Endodermal cell (in vitro differentiated cells): ENCODE measurements at regions not wholly inside any gene's neighbourhood (a gene's known extent, or its start where the extent isn't known, plus 50 kb on each side); places are given as distances from the start of the nearest gene placed in this dataset.

ENCODE experiments used
- DNase-seq: peaks from one replicate; pipeline ENCODE4 v3.0.0-alpha.2; 2017
- H3K27ac ChIP-seq: 2 replicates; pipeline ENCODE4 v1.5.1; 2013; ENCODE audit warnings: mild to moderate bottlenecking, low read depth, low read length, moderate library complexity
- H3K27me3 ChIP-seq: 2 replicates; pipeline ENCODE4 v1.6.1; 2013; ENCODE audit warnings: mild to moderate bottlenecking, low read length, moderate library complexity; ENCODE audit not compliant: insufficient read depth, control insufficient read depth, poor library complexity, severe bottlenecking
- H3K36me3 ChIP-seq: 2 replicates; pipeline ENCODE4 v1.7.0; 2013; ENCODE audit warnings: mild to moderate bottlenecking, low read length, moderate library complexity; ENCODE audit not compliant: control insufficient read depth, insufficient read depth
- H3K4me1 ChIP-seq: one replicate; pipeline ENCODE4 v1.7.0; 2013; ENCODE audit warnings: low read length; ENCODE audit not compliant: control insufficient read depth, insufficient read depth
- H3K4me3 ChIP-seq: 2 replicates; pipeline ENCODE4 v1.5.1; 2013; ENCODE audit warnings: mild to moderate bottlenecking, low read length, moderate library complexity
- H3K9ac ChIP-seq: 2 replicates; pipeline ENCODE4 v1.6.1; 2013; ENCODE audit warnings: mild to moderate bottlenecking, low read length, moderate library complexity; ENCODE audit not compliant: poor library complexity, severe bottlenecking; ENCODE audit errors: extremely low read depth
- H3K9me3 ChIP-seq: 2 replicates; pipeline ENCODE4 v1.6.1; 2013; ENCODE audit warnings: mild to moderate bottlenecking, low read length, moderate library complexity; ENCODE audit not compliant: control insufficient read depth
- H3K27ac Mint-ChIP-seq: 2 replicates; pipeline ENCODE4 v1.8.0; 2020; ENCODE audit warnings: mixed read lengths
- H3K27me3 Mint-ChIP-seq: 2 replicates; pipeline ENCODE4 v1.8.0; 2021; ENCODE audit warnings: mild to moderate bottlenecking, mixed read lengths; ENCODE audit not compliant: insufficient read depth
- H3K36me3 Mint-ChIP-seq: 2 replicates; pipeline ENCODE4 v1.8.0; 2020; ENCODE audit warnings: low read depth, mixed read lengths
- H3K4me1 Mint-ChIP-seq: 2 replicates; pipeline ENCODE4 v1.8.0; 2020; ENCODE audit warnings: mixed read lengths
- H3K4me3 Mint-ChIP-seq: 2 replicates; pipeline ENCODE4 v1.8.0; 2020; ENCODE audit warnings: mild to moderate bottlenecking, moderate library complexity, mixed read lengths
- H3K9me3 Mint-ChIP-seq: 2 replicates; pipeline ENCODE4 v1.8.0; 2020; ENCODE audit warnings: mild to moderate bottlenecking, mixed read lengths
- WGBS, 2 experiments: methylation state at CpG; one replicate each; pipeline versions ENCODE4 v1.1.5 to v1.1.7; 2013; ENCODE audit warnings: missing lambda C conversion rate in 2 of 2, mixed read lengths in 1 of 2; ENCODE audit not compliant: insufficient coverage in 1 of 2, insufficient read length in 1 of 2; 5-methylcytosine and 5-hydroxymethylcytosine counted together
- TF ChIP-seq, protein P1 (sequence below): fragments of 200-600 bp; sonication (generic); conservative IDR thresholded peaks from 2 replicates; pipeline ENCODE4 v1.5.0; 2021; ENCODE audit warnings: antibody characterized with exemption, mild to moderate bottlenecking

- Histone ChIP-seq H3K27me3 (no peaks in the 10 kb centered on the region), H3K9ac (no peak overlapping the region), H3K36me3 (no peaks in the 10 kb centered on the region), H3K4me1 (no peaks in the 10 kb centered on the region), H3K27ac (no peak overlapping the region), H3K9me3 (no peaks in the 10 kb centered on the region), H3K4me3 (no peak overlapping the region)
- Mint-ChIP-seq H3K9me3 (peaks cover 7% of the 10 kb centered on the region), H3K27me3 (peaks cover 3% of the 10 kb centered on the region), H3K36me3 (no peaks in the 10 kb centered on the region), H3K27ac (no peak overlapping the region), H3K4me3 (no peak overlapping the region), H3K4me1 (no peaks in the 10 kb centered on the region)
- 77 to 87% methylated on average over 3 to 4 of the region's 4 CpGs for WGBS, 2 experiments
- DNase-seq = no peak
- TF ChIP-seq, protein P1, sequence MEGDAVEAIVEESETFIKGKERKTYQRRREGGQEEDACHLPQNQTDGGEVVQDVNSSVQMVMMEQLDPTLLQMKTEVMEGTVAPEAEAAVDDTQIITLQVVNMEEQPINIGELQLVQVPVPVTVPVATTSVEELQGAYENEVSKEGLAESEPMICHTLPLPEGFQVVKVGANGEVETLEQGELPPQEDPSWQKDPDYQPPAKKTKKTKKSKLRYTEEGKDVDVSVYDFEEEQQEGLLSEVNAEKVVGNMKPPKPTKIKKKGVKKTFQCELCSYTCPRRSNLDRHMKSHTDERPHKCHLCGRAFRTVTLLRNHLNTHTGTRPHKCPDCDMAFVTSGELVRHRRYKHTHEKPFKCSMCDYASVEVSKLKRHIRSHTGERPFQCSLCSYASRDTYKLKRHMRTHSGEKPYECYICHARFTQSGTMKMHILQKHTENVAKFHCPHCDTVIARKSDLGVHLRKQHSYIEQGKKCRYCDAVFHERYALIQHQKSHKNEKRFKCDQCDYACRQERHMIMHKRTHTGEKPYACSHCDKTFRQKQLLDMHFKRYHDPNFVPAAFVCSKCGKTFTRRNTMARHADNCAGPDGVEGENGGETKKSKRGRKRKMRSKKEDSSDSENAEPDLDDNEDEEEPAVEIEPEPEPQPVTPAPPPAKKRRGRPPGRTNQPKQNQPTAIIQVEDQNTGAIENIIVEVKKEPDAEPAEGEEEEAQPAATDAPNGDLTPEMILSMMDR = no peak
These were observed 185.3 kb downstream of the LRATD1 start for GRCh38 chr2:14817848-14818247.

- H3K27ac Mint-ChIP-seq = no peak overlapping the region
- no peaks in the 10 kb centered on the region for H3K9me3 Mint-ChIP-seq
- TF ChIP-seq, protein P1 = no peak
These were observed 194.0 kb downstream of the LRATD1 start for GRCh38 chr2:14826518-14826917.

DNA sequence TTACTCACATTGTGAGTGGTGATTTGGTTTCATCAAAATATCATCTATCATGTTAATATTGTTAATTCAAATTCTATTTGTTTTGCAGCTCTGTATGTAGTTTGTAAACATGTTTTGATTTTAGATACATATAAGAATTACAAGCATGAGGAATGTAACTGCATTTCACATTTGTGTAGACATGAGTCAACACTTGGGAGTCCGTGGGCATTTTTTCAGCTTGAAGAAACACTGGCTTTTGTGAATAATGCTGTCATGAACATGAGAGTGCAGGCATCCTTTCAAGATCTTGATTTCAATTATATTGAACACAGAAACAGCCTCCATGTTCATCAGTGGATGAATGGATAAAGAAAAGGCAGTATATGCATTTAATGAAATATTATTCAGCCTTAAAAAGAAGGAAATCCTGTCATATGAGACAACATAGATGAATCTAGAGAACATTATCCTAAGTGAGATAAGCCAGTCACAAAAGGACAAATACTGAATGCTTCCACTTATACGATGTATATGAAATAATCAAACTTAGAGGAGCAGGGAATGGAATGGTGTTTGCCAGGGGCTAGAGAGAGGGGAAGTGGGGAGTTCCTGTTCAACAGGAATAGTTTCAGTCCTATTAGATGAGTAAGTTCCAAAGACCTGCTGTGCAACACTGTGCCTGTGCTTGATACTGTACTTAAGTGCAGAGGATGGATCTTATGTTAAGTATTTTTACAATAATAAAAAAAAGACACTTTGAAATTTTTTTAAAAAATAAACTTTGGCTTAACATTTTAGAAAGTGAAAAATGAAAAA is 194.9 kb downstream of the LRATD1 start:
- Histone ChIP-seq H3K4me3 (no peak overlapping the region), H3K9ac (no peak overlapping the region), H3K27ac (no peak overlapping the region), H3K4me1 (peaks cover 3% of the 10 kb centered on the region), H3K36me3 (no peaks in the 10 kb centered on the region), H3K27me3 (no peaks in the 10 kb centered on the region), H3K9me3 (no peaks in the 10 kb centered on the region)
- WGBS, 2 experiments = 83 to 100% methylated on average over 2 of the region's 2 CpGs
- Mint-ChIP-seq H3K4me1 (peaks cover 8% of the 10 kb centered on the region), H3K4me3 (no peak overlapping the region), H3K36me3 (no peaks in the 10 kb centered on the region), H3K27me3 (no peaks in the 10 kb centered on the region), H3K9me3 (no peaks in the 10 kb centered on the region), H3K27ac (no peak overlapping the region)
- TF ChIP-seq, protein P1 = no peak
- no peak for DNase-seq

More at GRCh38 chr2:14826518-14826917, 194.0 kb downstream of the LRATD1 start:
- Histone ChIP-seq H3K27me3 (no peaks in the 10 kb centered on the region), H3K9ac (no peak overlapping the region), H3K9me3 (no peaks in the 10 kb centered on the region), H3K4me3 (no peak overlapping the region), H3K27ac (no peak overlapping the region), H3K36me3 (no peaks in the 10 kb centered on the region), H3K4me1 (peaks cover 3% of the 10 kb centered on the region)
- H3K27me3 Mint-ChIP-seq = no peaks in the 10 kb centered on the region
- H3K4me1 Mint-ChIP-seq = peaks cover 8% of the 10 kb centered on the region
- H3K4me3 Mint-ChIP-seq = no peak overlapping the region
- 90 to 100% methylated on average over 1 of the region's 1 CpG for WGBS, 2 experiments
- no peaks in the 10 kb centered on the region for H3K36me3 Mint-ChIP-seq
- DNase-seq = no peak
